AG08396 (cell line): ENCODE measurements at regions not wholly inside any gene's neighbourhood (a gene's known extent, or its start where the extent isn't known, plus 50 kb on each side); places are given as distances from the start of the nearest gene placed in this dataset.
"Not testable (repeated sequence)": the region's sequence is repeated elsewhere in the genome, so short reads cannot be mapped to it uniquely, and the experiment has no call there.

Experiments used
- DNase-seq: peaks from one replicate; pipeline ENCODE4 v3.0.0; 2012; ENCODE audit warnings: low spot score, mixed read lengths

GRCh38 chr17:13212860-13213259, 195.0 kb upstream of the ELAC2 start:
- no peak for DNase-seq

- DNase-seq, result no peak
Observed at GRCh38 chr17:13209081-13209480, 191.3 kb upstream of the ELAC2 start.

- no peak for DNase-seq
Observed at GRCh38 chr17:13204607-13205237, 186.9 kb upstream of the ELAC2 start.

- no peak for DNase-seq
Observed at GRCh38 chr17:13202835-13203234, 185.0 kb upstream of the ELAC2 start.

- no peak for DNase-seq
Observed at GRCh38 chr17:13200671-13201070, 182.8 kb upstream of the ELAC2 start.

- no peak for DNase-seq
Observed at GRCh38 chr17:13199425-13199824, 181.6 kb upstream of the ELAC2 start.

GRCh38 chr17:13197586-13197985, 179.8 kb upstream of the ELAC2 start:
- DNase-seq, result no peak

- DNase-seq, result no peak
Observed at GRCh38 chr17:13194887-13195286, 177.1 kb upstream of the ELAC2 start.

GRCh38 chr17:13182854-13183253, 165.0 kb upstream of the ELAC2 start:
- DNase-seq, result no peak

- no peak for DNase-seq
Observed at GRCh38 chr17:13182450-13182849, 164.6 kb upstream of the ELAC2 start.

- no peak for DNase-seq
Observed at GRCh38 chr17:13181683-13182082, 163.9 kb upstream of the ELAC2 start.

- no peak for DNase-seq
Observed at GRCh38 chr17:13176436-13176835, 158.6 kb upstream of the ELAC2 start.

- no peak for DNase-seq
Observed at GRCh38 chr17:13171790-13172189, 154.0 kb upstream of the ELAC2 start.

- no peak for DNase-seq
Observed at GRCh38 chr17:13162361-13162760, 144.5 kb upstream of the ELAC2 start.

GRCh38 chr17:13160790-13161189, 143.0 kb upstream of the ELAC2 start:
- no peak for DNase-seq

- no peak for DNase-seq
Observed at GRCh38 chr17:13160296-13160695, 142.5 kb upstream of the ELAC2 start.

- peak; percentile 10 for DNase-seq
Observed at GRCh38 chr17:13158494-13159240, 140.8 kb upstream of the ELAC2 start.

- no peak for DNase-seq
Observed at GRCh38 chr17:13157656-13158055, 139.8 kb upstream of the ELAC2 start.

- DNase-seq, result no peak
Observed at GRCh38 chr17:13154930-13155329, 137.1 kb upstream of the ELAC2 start.

- no peak for DNase-seq
Observed at GRCh38 chr17:13154398-13154797, 136.6 kb upstream of the ELAC2 start.

- DNase-seq, result peak; percentile 21
Observed at GRCh38 chr17:13153036-13153435, 135.2 kb upstream of the ELAC2 start.

GRCh38 chr17:13152501-13152900, 134.7 kb upstream of the ELAC2 start:
- DNase-seq, result no peak

- DNase-seq, result not testable (repeated sequence)
Observed at GRCh38 chr17:13150738-13151137, 132.9 kb upstream of the ELAC2 start.

GRCh38 chr17:13143001-13143400, 125.2 kb upstream of the ELAC2 start:
- DNase-seq, result no peak
